RWPE2 (cell line): ENCODE measurements at regions not wholly inside any gene's neighbourhood (a gene's known extent, or its start where the extent isn't known, plus 50 kb on each side); places are given as distances from the start of the nearest gene placed in this dataset.
"Not testable (repeated sequence)": the region's sequence is repeated elsewhere in the genome, so short reads cannot be mapped to it uniquely, and the experiment has no call there.

Source experiments
- ATAC-seq: fragments of 200-7000 bp; cut with Tn5 transposase; 3 replicates; pipeline ENCODE4 v1.9.1; 2021; ENCODE audit warnings: low read depth
- DNase-seq: peaks from one replicate; pipeline ENCODE4 v3.0.0-alpha.2; 2020; ENCODE audit warnings: low spot score
- H3K27ac ChIP-seq: fragments of 450-650 bp; 2 replicates; pipeline ENCODE4 v1.5.1; 2017; ENCODE audit warnings: mild to moderate bottlenecking; ENCODE audit not compliant: poor library complexity, severe bottlenecking
- H3K27me3 ChIP-seq: fragments of 250-450 bp; sonication (Bioruptor Pico); 2 replicates; pipeline ENCODE4 v1.5.1; 2021; ENCODE audit warnings: mild to moderate bottlenecking, moderate library complexity; ENCODE audit not compliant: insufficient read depth, poor library complexity, severe bottlenecking
- H3K36me3 ChIP-seq: fragments of 250-450 bp; sonication (Bioruptor Pico); 2 replicates; pipeline ENCODE4 v1.5.1; 2020; ENCODE audit warnings: low read depth, mild to moderate bottlenecking, moderate library complexity
- H3K4me1 ChIP-seq: fragments of 250-450 bp; sonication (Bioruptor Pico); 2 replicates; pipeline ENCODE4 v1.5.1; 2021; ENCODE audit warnings: mild to moderate bottlenecking, moderate library complexity; ENCODE audit not compliant: insufficient read depth, poor library complexity, severe bottlenecking
- H3K4me3 ChIP-seq: fragments of 250-450 bp; sonication (Bioruptor Pico); 2 replicates; pipeline ENCODE4 v1.5.1; 2021; ENCODE audit warnings: mild to moderate bottlenecking, moderate library complexity; ENCODE audit not compliant: severe bottlenecking
- H3K9me3 ChIP-seq: fragments of 250-450 bp; sonication (Bioruptor Pico); 2 replicates; pipeline ENCODE4 v1.5.1; 2021; ENCODE audit warnings: mild to moderate bottlenecking, moderate library complexity; ENCODE audit not compliant: severe bottlenecking
- CTCF ChIP-seq: fragments of 450-650 bp; IDR thresholded peaks from one replicate; pipeline ENCODE4 v1.5.1; 2017; ENCODE audit warnings: mild to moderate bottlenecking, moderate library complexity; ENCODE audit not compliant: poor library complexity, severe bottlenecking

- no peak for DNase-seq
- H3K9me3 ChIP-seq: no peaks in the 10 kb centered on the region
- H3K4me3 ChIP-seq: no peak overlapping the region
- H3K27ac ChIP-seq: no peak overlapping the region
- H3K27me3 ChIP-seq: no peaks in the 10 kb centered on the region
- TF ChIP-seq CTCF: no peak
- no peaks in the 10 kb centered on the region for H3K36me3 ChIP-seq
- peaks cover 8% of the 10 kb centered on the region for H3K4me1 ChIP-seq
- no peak for ATAC-seq
These were observed 726.5 kb upstream of the NECTIN3 start for GRCh38 chr3:110344897-110345767.

GRCh38 chr3:110349295-110349694 is 722.3 kb upstream of the NECTIN3 start:
- H3K9me3 ChIP-seq: no peaks in the 10 kb centered on the region
- H3K27me3 ChIP-seq: no peaks in the 10 kb centered on the region
- ATAC-seq (no peak), DNase-seq (no peak)
- H3K27ac ChIP-seq: no peak overlapping the region
- H3K36me3 ChIP-seq: no peaks in the 10 kb centered on the region
- no peaks in the 10 kb centered on the region for H3K4me1 ChIP-seq
- TF ChIP-seq CTCF: no peak
- no peak overlapping the region for H3K4me3 ChIP-seq

- TF ChIP-seq CTCF: no peak
- no peak for DNase-seq
- no peak for ATAC-seq
- no peaks in the 10 kb centered on the region for H3K27me3 ChIP-seq
- no peaks in the 10 kb centered on the region for H3K36me3 ChIP-seq
- no peaks in the 10 kb centered on the region for H3K9me3 ChIP-seq
- H3K27ac ChIP-seq: no peak overlapping the region
- H3K4me1 ChIP-seq: no peaks in the 10 kb centered on the region
- H3K4me3 ChIP-seq: no peak overlapping the region
These were observed 718.6 kb upstream of the NECTIN3 start for GRCh38 chr3:110352841-110353604.

GRCh38 chr3:110362751-110363150 is 708.9 kb upstream of the NECTIN3 start:
- Histone ChIP-seq H3K27me3 (no peaks in the 10 kb centered on the region), H3K9me3 (no peaks in the 10 kb centered on the region), H3K36me3 (no peaks in the 10 kb centered on the region), H3K27ac (no peak overlapping the region), H3K4me3 (no peak overlapping the region), H3K4me1 (no peaks in the 10 kb centered on the region)
- no peak for TF ChIP-seq CTCF
- ATAC-seq (no peak), DNase-seq (no peak)

GRCh38 chr3:110367289-110367688 is 704.3 kb upstream of the NECTIN3 start:
- DNase-seq, H3K4me1 ChIP-seq, ATAC-seq, H3K27ac ChIP-seq, H3K36me3 ChIP-seq, H3K4me3 ChIP-seq, H3K9me3 ChIP-seq, H3K27me3 ChIP-seq: not testable (repeated sequence)
